HG02798 (cell line): ENCODE measurements at regions not wholly inside any gene's neighbourhood (a gene's known extent, or its start where the extent isn't known, plus 50 kb on each side); places are given as distances from the start of the nearest gene placed in this dataset.

Experiments
- ATAC-seq: cut with Tn5 transposase; IDR thresholded peaks from one replicate; pipeline ENCODE4 v1.9.1; 2021; ENCODE audit warnings: mild to moderate bottlenecking; ENCODE audit not compliant: unreplicated experiment, poor library complexity

DNA sequence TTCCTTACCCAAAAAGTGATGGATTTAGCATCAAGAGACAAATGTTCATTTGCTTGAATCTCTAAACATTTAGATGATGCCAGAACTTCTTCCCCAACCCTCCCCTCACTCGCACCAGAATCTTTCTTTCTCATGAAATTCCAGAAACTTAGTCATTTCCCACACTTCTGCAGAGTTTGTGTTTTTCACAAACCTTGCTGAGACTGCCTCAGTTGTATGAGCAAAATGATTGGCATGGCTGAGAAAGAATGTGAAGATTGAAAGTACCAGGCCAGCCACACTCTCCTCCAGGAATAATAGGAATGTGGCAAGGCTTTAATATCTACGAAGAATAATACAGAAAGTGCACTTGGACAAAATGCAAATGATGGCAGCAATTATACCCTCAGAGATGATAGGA lies 428.3 kb upstream of the CDH6 start:
- ATAC-seq, result no peak

- no peak for ATAC-seq
Measured at GRCh38 chr5:30764704-30765103, 428.8 kb upstream of the CDH6 start.

DNA sequence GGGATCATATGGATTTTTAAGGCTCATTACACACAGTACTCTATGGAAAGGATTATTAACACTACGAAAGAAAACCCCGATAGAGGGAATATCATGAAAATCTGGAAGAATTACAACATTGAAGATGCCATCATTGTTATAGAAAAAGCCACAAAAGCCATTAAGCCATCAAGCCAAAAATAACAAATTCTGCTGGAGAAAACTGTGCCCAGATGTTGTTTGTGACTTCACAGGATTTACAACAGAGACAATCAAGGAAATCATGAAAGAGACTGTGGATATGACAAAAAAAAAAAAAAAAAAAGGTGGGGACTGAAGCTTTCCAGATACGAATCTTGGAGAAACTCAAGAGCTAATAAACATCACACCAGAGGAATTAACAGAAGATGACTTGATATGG lies 433.8 kb upstream of the CDH6 start:
- ATAC-seq, result no peak

GRCh38 chr5:30752015-30752414 lies 441.5 kb upstream of the CDH6 start:
- ATAC-seq, result no peak

DNA sequence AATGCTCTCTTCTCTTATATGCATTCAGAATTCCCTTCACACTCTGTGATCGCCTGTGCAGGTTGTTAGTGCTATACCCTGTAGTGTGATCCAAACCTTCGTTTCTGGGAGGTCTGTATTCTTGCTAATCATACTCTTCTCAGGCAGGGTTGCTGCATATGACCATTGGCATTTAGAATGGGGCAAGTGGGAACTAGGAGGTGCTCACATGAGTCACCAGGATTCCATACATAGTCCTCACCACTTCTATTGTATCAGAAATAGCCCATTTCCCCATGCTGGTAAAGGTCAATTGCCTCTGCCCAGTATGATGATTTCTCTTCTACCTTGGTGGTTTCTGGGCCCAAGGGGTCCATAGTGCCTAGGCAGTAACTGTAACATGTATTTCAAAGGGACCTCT lies 443.5 kb upstream of the CDH6 start:
- ATAC-seq, result no peak

- no peak for ATAC-seq
Measured at GRCh38 chr5:30747412-30747811, 446.1 kb upstream of the CDH6 start.

DNA sequence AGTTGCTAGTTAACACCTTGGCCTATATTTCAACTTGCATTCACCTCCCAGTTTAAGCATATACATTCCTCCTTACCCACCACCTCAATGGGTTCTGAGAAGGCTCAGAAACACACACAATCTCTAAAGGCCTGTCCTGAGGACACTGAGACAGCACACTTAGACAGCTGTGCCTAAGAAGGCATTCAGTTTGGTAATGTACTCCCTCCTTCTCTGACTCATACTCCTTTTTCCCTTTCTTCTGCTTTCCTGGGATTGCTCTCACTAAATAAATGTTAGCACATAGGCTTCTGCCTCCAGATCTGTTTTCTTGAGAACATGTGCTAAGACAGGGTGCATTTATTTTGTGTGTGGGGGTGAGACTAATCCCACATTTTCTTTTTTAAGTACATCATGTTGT lies 456.8 kb upstream of the CDH6 start:
- no peak for ATAC-seq

DNA sequence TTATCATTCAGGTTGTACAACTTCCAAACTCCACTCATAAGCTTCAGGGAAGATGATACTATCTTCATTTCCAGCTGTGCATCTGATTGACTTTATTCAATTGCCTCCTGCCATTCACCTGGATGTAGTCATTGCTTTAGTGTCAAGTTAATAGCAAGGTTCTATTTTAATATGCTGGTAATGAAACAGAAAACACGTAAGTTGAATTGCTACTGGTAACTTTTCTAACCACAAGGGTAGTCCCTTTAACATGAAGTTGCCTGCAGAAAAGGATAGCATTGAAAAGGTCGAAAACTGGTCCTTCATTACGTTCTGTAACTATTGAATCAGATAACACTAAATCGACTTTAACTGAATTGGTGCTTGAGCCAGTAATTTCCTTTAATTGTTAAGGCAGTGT lies 459.4 kb upstream of the CDH6 start:
- no peak for ATAC-seq

GRCh38 chr5:30725073-30725472 lies 468.4 kb upstream of the CDH6 start:
- ATAC-seq, result no peak

- no peak for ATAC-seq
Measured at GRCh38 chr5:30698217-30698616, 495.3 kb upstream of the CDH6 start.

GRCh38 chr5:30693326-30693725 lies 500.2 kb upstream of the CDH6 start:
- ATAC-seq, result no peak

DNA sequence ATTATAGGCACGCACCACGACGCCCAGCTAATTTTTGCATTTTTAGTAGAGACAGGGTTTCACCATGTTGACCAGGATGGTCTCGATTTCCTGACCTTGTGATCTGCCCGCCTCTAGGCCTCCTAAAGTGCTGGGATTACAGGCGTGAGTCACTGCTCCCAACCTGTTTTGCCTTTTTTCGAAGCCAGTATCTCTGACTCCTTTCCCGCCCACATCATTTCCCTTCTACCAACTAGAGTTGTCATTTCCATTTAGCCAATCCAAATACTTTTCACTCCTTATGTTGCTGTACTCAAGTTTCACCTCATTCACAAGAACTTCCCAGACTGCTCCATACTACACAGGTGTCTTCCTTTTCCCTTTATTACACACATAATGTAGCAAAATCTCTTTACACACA lies 502.6 kb upstream of the CDH6 start:
- no peak for ATAC-seq

DNA sequence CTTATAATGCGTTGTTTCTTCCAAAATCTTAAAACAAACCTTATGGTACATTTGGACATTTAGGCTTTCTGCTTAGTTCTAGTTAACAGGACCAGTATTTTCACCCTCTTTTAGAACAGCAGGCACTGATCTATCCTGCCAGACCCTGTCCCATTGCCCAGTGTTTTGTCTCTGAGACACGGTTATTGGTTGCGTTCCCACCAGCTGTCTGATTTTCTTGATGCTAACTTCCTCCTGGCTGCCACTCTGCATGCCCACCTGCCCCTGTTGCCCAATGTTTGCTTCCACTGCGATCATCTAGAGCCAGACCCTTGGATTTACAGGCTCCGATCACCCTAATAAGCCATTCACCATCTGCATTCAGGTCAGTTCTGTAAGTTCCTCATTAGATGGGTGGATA lies 506.0 kb upstream of the CDH6 start:
- no peak for ATAC-seq

GRCh38 chr5:30686530-30686929 lies 507.0 kb upstream of the CDH6 start:
- ATAC-seq, result no peak

DNA sequence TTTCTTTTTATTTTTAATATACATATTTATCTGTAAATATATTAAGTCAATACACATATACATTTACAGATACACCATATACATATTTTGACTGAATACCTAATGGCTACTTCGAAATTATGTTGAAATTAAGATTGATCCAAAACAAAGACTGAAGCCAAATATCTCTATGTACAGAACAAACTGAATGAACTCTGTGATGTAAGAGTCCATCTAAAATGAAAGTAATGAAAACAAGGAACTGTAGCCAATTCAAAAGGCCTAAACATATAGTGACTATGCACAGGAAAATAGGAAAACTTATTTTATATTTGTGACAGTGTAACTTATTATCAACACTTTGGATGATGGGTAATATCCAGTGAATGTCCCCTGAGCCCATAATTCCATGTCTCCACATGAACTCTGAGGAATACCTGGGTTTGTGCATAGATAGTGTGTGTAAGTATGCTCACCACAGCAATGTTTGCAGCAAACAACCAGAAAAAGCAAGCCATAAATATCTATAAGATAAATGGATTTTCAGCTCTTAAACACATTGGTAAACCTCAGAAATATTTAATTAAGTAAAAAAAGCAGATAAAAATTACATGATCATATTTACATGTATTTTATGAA lies 517.2 kb upstream of the CDH6 start:
- ATAC-seq, result no peak

GRCh38 chr5:30667293-30667692 lies 526.2 kb upstream of the CDH6 start:
- no peak for ATAC-seq

GRCh38 chr5:30663536-30663935 lies 530.0 kb upstream of the CDH6 start:
- no peak for ATAC-seq

DNA sequence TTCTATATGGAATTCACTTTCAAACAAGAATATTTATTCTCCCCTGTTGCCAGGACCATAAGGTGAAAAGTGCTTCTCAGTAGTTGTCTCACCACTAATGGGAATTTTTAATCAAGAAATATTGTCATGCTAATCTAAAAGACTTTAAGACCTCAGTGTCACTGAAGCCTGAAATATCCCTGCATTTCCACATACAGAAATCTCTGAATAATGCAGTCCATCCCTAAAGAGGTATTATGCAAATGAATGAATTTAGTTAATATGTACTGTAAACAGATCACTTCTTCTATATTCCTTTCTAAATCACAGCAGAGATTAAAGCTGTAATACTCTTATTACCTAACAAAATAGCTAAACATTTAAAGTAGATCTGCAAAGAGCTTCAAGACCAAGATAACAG lies 531.1 kb upstream of the CDH6 start:
- no peak for ATAC-seq

GRCh38 chr5:30661730-30662129 lies 531.8 kb upstream of the CDH6 start:
- ATAC-seq, result no peak

GRCh38 chr5:30659417-30659816 lies 534.1 kb upstream of the CDH6 start:
- no peak for ATAC-seq

DNA sequence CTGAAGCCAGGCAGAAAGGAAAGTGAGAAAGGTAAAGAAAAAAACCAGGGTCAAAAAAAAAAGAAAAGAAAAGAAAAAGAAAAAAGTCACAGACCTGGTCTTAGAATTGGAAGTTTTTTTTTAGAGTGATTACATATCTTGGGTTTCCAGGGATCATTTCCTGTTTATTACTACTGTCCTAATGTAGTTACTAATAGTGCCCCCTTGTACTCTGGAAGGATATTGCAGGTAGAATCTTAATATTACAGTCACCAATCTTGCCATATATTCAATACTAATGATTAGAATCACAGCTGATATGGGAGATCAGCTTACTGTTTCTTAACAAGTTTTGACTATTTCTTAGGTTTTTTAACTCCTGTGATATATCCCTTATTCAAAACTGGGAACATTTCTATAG lies 543.2 kb upstream of the CDH6 start:
- no peak for ATAC-seq

DNA sequence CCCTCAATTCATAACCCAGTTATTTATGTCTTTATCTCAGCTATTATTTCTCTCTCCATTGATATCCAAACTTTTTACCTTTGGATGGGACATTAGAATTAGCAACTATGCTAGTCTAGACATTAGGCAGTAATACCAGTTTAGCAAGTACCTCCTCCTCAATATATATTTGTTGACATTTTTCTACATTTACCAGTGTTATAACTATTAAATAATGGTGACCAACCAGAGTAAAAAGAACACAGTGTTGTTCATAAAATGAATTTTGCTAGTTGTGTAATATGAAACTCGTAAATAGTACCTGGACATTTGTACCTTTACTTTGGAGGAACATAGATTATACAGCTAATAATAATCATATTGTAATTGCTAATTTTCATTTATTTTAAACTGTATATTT lies 554.6 kb upstream of the CDH6 start:
- no peak for ATAC-seq

- no peak for ATAC-seq
Measured at GRCh38 chr5:30627945-30628344, 565.5 kb upstream of the CDH6 start.
